HepG2 (cell line): ENCODE measurements at regions not wholly inside any gene's neighbourhood (a gene's known extent, or its start where the extent isn't known, plus 50 kb on each side); places are given as distances from the start of the nearest gene placed in this dataset.

Experiments used
- ATAC-seq: fragments of 200-7000 bp; cut with Tn5 transposase; 3 replicates; pipeline ENCODE4 v1.9.1; 2020; ENCODE audit warnings: mild to moderate bottlenecking, moderate library complexity
- BruUV-seq: library from RNA; stranded (reverse); fragments of 400-500 nt; replicated peaks from 2 replicates; lab custom pipeline; 2021; lab: Mats Ljungman, UMichigan
- CTCF ChIA-PET: fragments of 300-600 bp; formaldehyde crosslinking; extraction: SDS; loops from one replicate; lab custom pipeline; 2021; ENCODE audit warnings: low total read pairs, inconsistent platforms, low intra/inter-chr PET ratio; lab: Yijun Ruan, JAX
- POLR2A ChIA-PET: fragments of 350-600 bp; sonication (Branson Sonifier 250); formaldehyde crosslinking; loops from one replicate; lab custom pipeline; 2020; ENCODE audit warnings: antibody characterized with exemption, inconsistent platforms; lab: Yijun Ruan, JAX
- DNase-seq: peaks from one replicate; pipeline ENCODE4 v3.0.0-alpha.2; 2015; ENCODE audit warnings: low spot score
- FAIRE-seq: peaks from 3 replicates; lab custom pipeline; 2011; peaks lifted over from hg19 to GRCh38; lab: Jason Lieb, UNC
- H2AFZ ChIP-seq: one replicate; pipeline ENCODE4 v1.6.1; 2011; ENCODE audit warnings: low read length, inconsistent platforms
- H3K27ac ChIP-seq: fragments of 300-600 bp; 3 replicates; pipeline ENCODE4 v1.8.0; 2011; ENCODE audit warnings: mixed run types, mild to moderate bottlenecking, mixed read lengths, low read length, inconsistent platforms; ENCODE audit not compliant: insufficient read depth; ENCODE audit errors: extremely low read length
- H3K27me3 ChIP-seq, 2 experiments: fragments of 200-600 bp in 1 of 2; 2 replicates in 1 of 2; 3 replicates in 1 of 2; pipeline versions ENCODE4 v1.6.0 to v1.8.0; 2011; ENCODE audit warnings: low read length in 2 of 2, mild to moderate bottlenecking in 2 of 2, moderate library complexity in 2 of 2, inconsistent platforms in 1 of 2; ENCODE audit not compliant: insufficient read depth in 2 of 2, control insufficient read depth in 1 of 2
- H3K36me3 ChIP-seq, 2 experiments: fragments of 200-600 bp in 1 of 2; replicated peaks in 1 of 2; 2 replicates in 1 of 2; 3 replicates in 1 of 2; pipeline versions ENCODE4 v1.5.1 to v1.8.0; 2011; ENCODE audit warnings: low read length in 2 of 2, inconsistent platforms in 1 of 2; ENCODE audit not compliant: insufficient read depth in 2 of 2, control insufficient read depth in 1 of 2
- H3K4me1 ChIP-seq: 2 replicates; pipeline ENCODE4 v1.5.1; 2012; ENCODE audit warnings: low read length, inconsistent platforms; ENCODE audit not compliant: insufficient read depth
- H3K4me2 ChIP-seq: 2 replicates; pipeline ENCODE4 v1.6.0; 2011; ENCODE audit warnings: low read depth, low read length, inconsistent platforms
- H3K4me3 ChIP-seq, 3 experiments: fragments of 200-600 bp in 1 of 3; sonication (generic), shearing (Covaris generic) in 1 of 3; replicated peaks in 1 of 3; 2 replicates each; pipeline ENCODE4 v1.5.1; 2011 to 2016; ENCODE audit warnings: low read length in 3 of 3, inconsistent platforms in 2 of 3, low read depth in 2 of 3, mild to moderate bottlenecking in 2 of 3, control low read depth in 1 of 3, mixed read lengths in 1 of 3; ENCODE audit not compliant: insufficient read depth in 1 of 3
- H3K79me2 ChIP-seq: one replicate; pipeline ENCODE4 v1.6.1; 2011; ENCODE audit warnings: low read length, inconsistent platforms; ENCODE audit not compliant: insufficient read depth
- H3K9ac ChIP-seq: 2 replicates; pipeline ENCODE4 v1.6.0; 2011; ENCODE audit warnings: mild to moderate bottlenecking, low read depth, low read length, inconsistent platforms; ENCODE audit not compliant: insufficient read depth
- H3K9me3 ChIP-seq: 2 replicates; pipeline ENCODE4 v1.5.1; 2012; ENCODE audit warnings: mild to moderate bottlenecking, low read length
- H4K20me1 ChIP-seq: 2 replicates; pipeline ENCODE4 v1.6.0; 2011; ENCODE audit warnings: inconsistent platforms, mild to moderate bottlenecking, low read length, moderate library complexity; ENCODE audit not compliant: insufficient read depth
- GLI4 ChIP-seq: sonication (generic); formaldehyde crosslinking; IDR thresholded peaks from 2 replicates; pipeline ENCODE4 v1.5.1; 2020; ENCODE audit warnings: missing genetic modification reagents, mild to moderate bottlenecking, moderate library complexity, borderline replicate concordance
- HDAC2 ChIP-seq: sonication (generic); formaldehyde crosslinking; IDR thresholded peaks from 2 replicates; pipeline ENCODE4 v1.4.0; 2020; ENCODE audit warnings: missing genetic modification reagents
- MAFF ChIP-seq: IDR thresholded peaks from 2 replicates; pipeline ENCODE4 v1.6.1; 2011; ENCODE audit warnings: low read depth, low read length, improper control_type of control experiment
- MAFK ChIP-seq, 2 experiments: IDR thresholded peaks in 1 of 2; conservative IDR thresholded peaks in 1 of 2; 2 replicates each; pipeline ENCODE4 v1.6.1; 2011; ENCODE audit warnings: improper control_type of control experiment in 2 of 2, low read length in 2 of 2
- MEIS1 ChIP-seq: sonication (generic); formaldehyde crosslinking; IDR thresholded peaks from 2 replicates; pipeline ENCODE4 v1.9.0; 2021; ENCODE audit warnings: mild to moderate bottlenecking, missing genetic modification reagents, moderate library complexity, borderline replicate concordance
- MIER3 ChIP-seq: IDR thresholded peaks from 2 replicates; pipeline ENCODE4 v1.6.1; 2016; ENCODE audit warnings: missing compliant biosample characterization, borderline replicate concordance
- RXRA ChIP-seq: sonication (generic); formaldehyde crosslinking; IDR thresholded peaks from 2 replicates; pipeline ENCODE4 v1.5.1; 2020; ENCODE audit warnings: missing genetic modification reagents
- SAP130 ChIP-seq: IDR thresholded peaks from 2 replicates; pipeline ENCODE4 v1.6.1; 2016; ENCODE audit warnings: low read depth
- SP140L ChIP-seq: sonication (generic); formaldehyde crosslinking; IDR thresholded peaks from 2 replicates; pipeline ENCODE4 v1.4.0; 2020; ENCODE audit warnings: missing genetic modification reagents, borderline replicate concordance
- TRIM24 ChIP-seq: sonication (generic); formaldehyde crosslinking; IDR thresholded peaks from 2 replicates; pipeline ENCODE4 v1.8.0; 2022; ENCODE audit warnings: mild to moderate bottlenecking, missing genetic modification reagents
- ZFP37 ChIP-seq: sonication (generic); formaldehyde crosslinking; IDR thresholded peaks from 2 replicates; pipeline ENCODE4 v1.4.0; 2020; ENCODE audit warnings: missing genetic modification reagents, borderline replicate concordance
- ZNF264 ChIP-seq: sonication (generic); formaldehyde crosslinking; IDR thresholded peaks from 2 replicates; pipeline ENCODE4 v1.4.0; 2020; ENCODE audit warnings: missing genetic modification reagents
- ZNF768 ChIP-seq: sonication (generic); formaldehyde crosslinking; IDR thresholded peaks from 2 replicates; pipeline ENCODE4 v1.4.0; 2020; ENCODE audit warnings: missing genetic modification reagents
- ZNF775 ChIP-seq: sonication (generic); formaldehyde crosslinking; IDR thresholded peaks from 2 replicates; pipeline ENCODE4 v1.4.0; 2020; ENCODE audit warnings: missing genetic modification reagents, mild to moderate bottlenecking, moderate library complexity, borderline replicate concordance
- ZSCAN25 ChIP-seq: sonication (generic); formaldehyde crosslinking; IDR thresholded peaks from 2 replicates; pipeline ENCODE4 v1.8.0; 2022; ENCODE audit warnings: mild to moderate bottlenecking, missing genetic modification reagents
- WGBS: methylation state at CpG from one replicate; pipeline ENCODE4 v1.1.6; 2017; ENCODE audit warnings: low lambda C conversion rate; 5-methylcytosine and 5-hydroxymethylcytosine counted together
- in situ Hi-C: cut with HindIII; loops from 2 replicates; pipeline ENCODE4 v1.10.0; 2017; ENCODE audit warnings: low pct_unique_long_range_greater_than_20kb; ENCODE audit not compliant: extremely low pct_ligation_motif_present
- intact Hi-C: fragments of 100-400 bp; cut with micrococcal nuclease; formaldehyde crosslinking; loops from one replicate; pipeline ENCODE4 v1.10.0; 2022; ENCODE audit not compliant: unreplicated experiment
- TF ChIP-seq, protein P1 (sequence below): sonication (generic); formaldehyde crosslinking; IDR thresholded peaks from 2 replicates; pipeline ENCODE4 v1.5.0; 2020; ENCODE audit warnings: mild to moderate bottlenecking, missing genetic modification reagents

DNA sequence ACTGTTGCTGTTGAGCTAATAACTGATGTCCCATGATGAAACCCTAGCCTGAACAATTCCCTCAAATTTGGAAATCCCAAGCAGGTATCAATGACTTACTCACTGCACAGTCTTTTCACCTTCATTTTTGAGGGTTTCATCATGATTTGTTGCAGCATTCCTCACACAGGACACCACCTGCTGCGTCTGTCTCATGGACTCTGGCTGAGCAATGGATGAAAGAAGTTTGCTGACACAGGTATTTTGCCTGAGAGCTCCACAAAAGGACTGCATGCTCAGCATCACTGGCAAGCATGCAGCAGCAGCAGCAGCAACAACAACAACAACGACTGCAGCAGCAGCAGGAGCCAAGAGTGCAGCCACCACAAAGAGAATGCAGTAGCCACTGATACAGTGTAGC lies 955.4 kb upstream of the AMELY start:
- ATAC-seq: no peak
- H3K4me2 ChIP-seq: no peak overlapping the region

DNA sequence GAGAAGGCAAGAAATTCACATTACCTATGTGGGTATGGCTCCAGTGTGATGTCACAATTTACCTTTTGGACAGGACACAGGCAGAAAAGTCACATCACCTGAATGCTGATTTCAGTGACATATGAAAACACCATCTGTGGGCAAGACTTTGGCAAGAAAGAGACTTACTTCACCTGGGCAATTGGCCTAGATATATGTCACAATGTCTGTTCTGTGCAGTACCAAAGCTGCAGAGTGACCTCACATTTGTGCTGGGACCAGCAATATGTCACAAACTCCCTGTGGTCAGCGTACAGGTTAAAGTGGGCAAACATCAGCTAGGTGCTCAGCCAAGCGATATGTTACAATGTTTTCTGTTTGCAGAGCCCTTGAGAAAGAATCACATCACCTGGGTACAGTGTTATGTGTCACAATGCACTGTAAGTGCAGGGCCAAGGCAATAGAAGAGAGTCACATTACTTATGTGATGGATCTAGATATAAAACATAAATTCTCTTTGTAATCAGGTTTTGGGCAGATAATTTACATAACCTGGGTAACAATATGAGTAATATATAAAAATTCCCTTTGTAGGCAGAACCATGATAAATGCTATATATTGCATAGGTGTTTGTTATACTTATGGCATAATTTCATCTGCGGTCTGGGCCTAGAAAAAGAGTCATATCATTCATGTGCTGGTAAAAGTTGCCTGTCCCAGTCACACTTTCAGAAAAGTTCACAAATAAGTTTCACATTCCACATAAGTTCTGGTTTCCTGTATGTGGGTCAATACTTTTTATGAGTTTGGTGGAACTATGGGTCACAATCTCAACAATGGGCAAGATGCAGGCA lies 949.4 kb upstream of the AMELY start:
- DNase-seq: no peak
- ATAC-seq: no peak
- Histone ChIP-seq H3K27me3 (no peaks in the 10 kb centered on the region), H3K79me2 (no peaks in the 10 kb centered on the region), H3K9me3 (no peaks in the 10 kb centered on the region), H3K36me3 (no peaks in the 10 kb centered on the region)
- no TSS peak for BruUV-seq
- ChIA-PET POLR2A (no interaction called here), CTCF (no interaction called here)
- FAIRE-seq: no peak
- TF ChIP-seq RXRA (CRISPR knock-in tag) (no peak), TRIM24 (CRISPR knock-in tag) (no peak), MEIS1 (CRISPR knock-in tag) (no peak), HDAC2 (no peak), SAP130 (no peak), GLI4 (CRISPR knock-in tag) (no peak), MIER3 (no peak), ZSCAN25 (no peak), ZFP37 (CRISPR knock-in tag) (no peak), SP140L (CRISPR knock-in tag) (no peak), ZNF775 (CRISPR knock-in tag) (no peak), ZNF768 (no peak)
- TF ChIP-seq, protein P1, sequence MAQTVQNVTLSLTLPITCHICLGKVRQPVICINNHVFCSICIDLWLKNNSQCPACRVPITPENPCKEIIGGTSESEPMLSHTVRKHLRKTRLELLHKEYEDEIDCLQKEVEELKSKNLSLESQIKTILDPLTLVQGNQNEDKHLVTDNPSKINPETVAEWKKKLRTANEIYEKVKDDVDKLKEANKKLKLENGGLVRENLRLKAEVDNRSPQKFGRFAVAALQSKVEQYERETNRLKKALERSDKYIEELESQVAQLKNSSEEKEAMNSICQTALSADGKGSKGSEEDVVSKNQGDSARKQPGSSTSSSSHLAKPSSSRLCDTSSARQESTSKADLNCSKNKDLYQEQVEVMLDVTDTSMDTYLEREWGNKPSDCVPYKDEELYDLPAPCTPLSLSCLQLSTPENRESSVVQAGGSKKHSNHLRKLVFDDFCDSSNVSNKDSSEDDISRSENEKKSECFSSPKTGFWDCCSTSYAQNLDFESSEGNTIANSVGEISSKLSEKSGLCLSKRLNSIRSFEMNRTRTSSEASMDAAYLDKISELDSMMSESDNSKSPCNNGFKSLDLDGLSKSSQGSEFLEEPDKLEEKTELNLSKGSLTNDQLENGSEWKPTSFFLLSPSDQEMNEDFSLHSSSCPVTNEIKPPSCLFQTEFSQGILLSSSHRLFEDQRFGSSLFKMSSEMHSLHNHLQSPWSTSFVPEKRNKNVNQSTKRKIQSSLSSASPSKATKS (CRISPR knock-in tag): no peak
- TF ChIP-seq, all 625 proteins: peak for 0
- H3K9ac ChIP-seq: no peak overlapping the region
- H3K4me2 ChIP-seq: no peak overlapping the region
- no peak overlapping the region for H3K4me3 ChIP-seq
- no peaks in the 10 kb centered on the region for H4K20me1 ChIP-seq
- H3K4me1 ChIP-seq: no peaks in the 10 kb centered on the region
- no peak overlapping the region for H2AFZ ChIP-seq
- H3K27ac ChIP-seq: no peak overlapping the region
- in situ Hi-C loops: loop anchor here (25.0 kb wide), 1 partner anchor 99 kb away; no protein-coding TSS in a partner anchor
- WGBS: 0% methylated on average over 1 of the region's 3 CpGs
- intact Hi-C loops: no loop called here

More for the DNA sequence above, 955.4 kb upstream of the AMELY start:
- ChIA-PET CTCF (no interaction called here), POLR2A (no interaction called here)
- Histone ChIP-seq H2AFZ (no peak overlapping the region), H3K36me3 (no peaks in the 10 kb centered on the region), H3K79me2 (no peaks in the 10 kb centered on the region), H3K4me1 (no peaks in the 10 kb centered on the region), H4K20me1 (no peaks in the 10 kb centered on the region), H3K27me3 (no peaks in the 10 kb centered on the region), H3K4me3 (no peak overlapping the region), H3K9me3 (no peaks in the 10 kb centered on the region), H3K9ac (no peak overlapping the region), H3K27ac (no peak overlapping the region)
- WGBS: 0% methylated on average over 1 of the region's 2 CpGs
- no peak for FAIRE-seq
- in situ Hi-C loops (loop anchor here (25.0 kb wide), 1 partner anchor 105 kb away; no protein-coding TSS in a partner anchor), intact Hi-C loops (no loop called here)
- TF ChIP-seq ZNF264 (CRISPR knock-in tag): no peak
- TF ChIP-seq MAFF: peak; percentile 43; the same call in 1 of the 2 replicates
- TF ChIP-seq MAFK (conservative IDR thresholded peaks at IDR 0.05 in 1 of 2, IDR thresholded peaks at IDR 0.05 in 1 of 2; ENCODE audit: low read length in 2 of 2): peak; percentile 48 to 69
- no peak for DNase-seq
- BruUV-seq: no TSS peak
